HepG2 (cell line): ENCODE measurements at regions not wholly inside any gene's neighbourhood (a gene's known extent, or its start where the extent isn't known, plus 50 kb on each side); places are given as distances from the start of the nearest gene placed in this dataset.

Source experiments
- FOSL2 ChIP-seq: sonication (generic); formaldehyde crosslinking; IDR thresholded peaks from 2 replicates; pipeline ENCODE4 v1.4.0; 2020; ENCODE audit warnings: missing genetic modification reagents
- HOXD1 ChIP-seq: sonication (generic); formaldehyde crosslinking; IDR thresholded peaks from 2 replicates; pipeline ENCODE4 v1.5.0; 2020; ENCODE audit warnings: missing genetic modification reagents
- IKZF1 ChIP-seq: fragments of 450-650 bp; IDR thresholded peaks from 2 replicates; pipeline ENCODE4 v1.7.1; 2016
- NFRKB ChIP-seq: fragments of 450-650 bp; IDR thresholded peaks from 2 replicates; pipeline ENCODE4 v1.6.1; 2017
- POGZ ChIP-seq: sonication (generic); formaldehyde crosslinking; IDR thresholded peaks from 2 replicates; pipeline ENCODE4 v1.4.0; 2020; ENCODE audit warnings: mild to moderate bottlenecking, missing genetic modification reagents
- RARA ChIP-seq: IDR thresholded peaks from 2 replicates; pipeline ENCODE4 v1.6.1; 2016; ENCODE audit warnings: missing genetic modification reagents, missing compliant biosample characterization
- RBM22 ChIP-seq: fragments of 200-400 bp; formaldehyde crosslinking; optimal IDR thresholded peaks from 2 replicates; pipeline ENCODE3; 2017; ENCODE audit warnings: mild to moderate bottlenecking, low read length, moderate library complexity
- SAP130 ChIP-seq: IDR thresholded peaks from 2 replicates; pipeline ENCODE4 v1.6.1; 2016; ENCODE audit warnings: low read depth
- TBX2 ChIP-seq: sonication (generic); formaldehyde crosslinking; IDR thresholded peaks from 2 replicates; pipeline ENCODE4 v1.5.0; 2020; ENCODE audit warnings: missing genetic modification reagents, mild to moderate bottlenecking, borderline replicate concordance
- YEATS2 ChIP-seq: sonication (generic); formaldehyde crosslinking; IDR thresholded peaks from 2 replicates; pipeline ENCODE4 v1.4.0; 2020; ENCODE audit warnings: missing genetic modification reagents, borderline replicate concordance
- TF ChIP-seq, protein P1 (sequence below): sonication (generic); formaldehyde crosslinking; IDR thresholded peaks from 2 replicates; pipeline ENCODE4 v1.4.0; 2020; ENCODE audit warnings: mild to moderate bottlenecking, missing genetic modification reagents
- TF ChIP-seq, protein P2 (sequence below): sonication (generic); formaldehyde crosslinking; conservative IDR thresholded peaks from 2 replicates; pipeline ENCODE4 v1.4.0; 2020; ENCODE audit warnings: mild to moderate bottlenecking, missing genetic modification reagents, moderate library complexity
- TF ChIP-seq, protein P3 (sequence below): sonication (generic); formaldehyde crosslinking; IDR thresholded peaks from 2 replicates; pipeline ENCODE4 v1.9.0; 2022; ENCODE audit warnings: low read depth, missing genetic modification reagents
- TF ChIP-seq, protein P4 (sequence below): sonication (generic); formaldehyde crosslinking; IDR thresholded peaks from 2 replicates; pipeline ENCODE4 v1.4.0; 2020; ENCODE audit warnings: missing genetic modification reagents, borderline replicate concordance

DNA sequence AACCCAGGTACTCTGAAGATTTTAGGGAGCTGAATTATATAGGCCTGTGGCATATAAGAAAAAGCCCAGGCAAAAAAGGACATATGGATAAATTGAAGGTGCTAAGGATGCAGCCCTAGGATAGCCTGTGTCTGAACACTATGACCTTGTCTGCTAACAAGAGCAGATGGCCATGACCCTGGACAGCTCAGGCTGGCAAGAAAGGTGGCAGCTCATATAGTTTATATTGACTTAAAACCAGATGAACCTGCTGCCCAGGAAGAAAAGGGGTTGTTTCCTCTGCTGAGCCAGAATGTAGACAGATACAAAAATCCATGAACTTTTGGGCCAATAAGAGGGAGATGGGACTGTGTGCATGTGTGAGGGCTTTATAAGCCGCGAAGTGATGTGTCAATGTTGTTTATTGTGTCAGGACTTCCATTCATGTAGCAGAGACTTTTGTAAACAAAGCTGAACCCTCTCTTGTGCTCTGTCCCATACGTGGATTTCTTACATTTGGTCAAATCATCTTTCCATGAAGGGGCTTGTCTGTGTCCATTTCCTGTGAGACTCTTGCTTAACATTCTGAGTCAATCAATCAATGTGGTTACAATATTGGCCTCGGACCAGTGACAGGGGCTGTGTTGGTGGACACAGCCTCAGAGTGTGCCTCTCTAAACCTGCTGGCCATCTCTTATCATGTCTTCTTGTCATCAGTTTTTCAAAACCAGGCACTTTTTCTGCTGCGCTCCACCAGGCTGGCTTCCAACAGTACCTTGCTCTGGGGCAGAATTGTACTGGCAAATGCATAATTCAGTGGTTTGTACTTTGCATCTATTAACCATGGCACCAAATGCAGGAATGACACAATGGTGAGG, 321.2 kb downstream of the WDR72 start (continued):
- TF ChIP-seq, protein P1, sequence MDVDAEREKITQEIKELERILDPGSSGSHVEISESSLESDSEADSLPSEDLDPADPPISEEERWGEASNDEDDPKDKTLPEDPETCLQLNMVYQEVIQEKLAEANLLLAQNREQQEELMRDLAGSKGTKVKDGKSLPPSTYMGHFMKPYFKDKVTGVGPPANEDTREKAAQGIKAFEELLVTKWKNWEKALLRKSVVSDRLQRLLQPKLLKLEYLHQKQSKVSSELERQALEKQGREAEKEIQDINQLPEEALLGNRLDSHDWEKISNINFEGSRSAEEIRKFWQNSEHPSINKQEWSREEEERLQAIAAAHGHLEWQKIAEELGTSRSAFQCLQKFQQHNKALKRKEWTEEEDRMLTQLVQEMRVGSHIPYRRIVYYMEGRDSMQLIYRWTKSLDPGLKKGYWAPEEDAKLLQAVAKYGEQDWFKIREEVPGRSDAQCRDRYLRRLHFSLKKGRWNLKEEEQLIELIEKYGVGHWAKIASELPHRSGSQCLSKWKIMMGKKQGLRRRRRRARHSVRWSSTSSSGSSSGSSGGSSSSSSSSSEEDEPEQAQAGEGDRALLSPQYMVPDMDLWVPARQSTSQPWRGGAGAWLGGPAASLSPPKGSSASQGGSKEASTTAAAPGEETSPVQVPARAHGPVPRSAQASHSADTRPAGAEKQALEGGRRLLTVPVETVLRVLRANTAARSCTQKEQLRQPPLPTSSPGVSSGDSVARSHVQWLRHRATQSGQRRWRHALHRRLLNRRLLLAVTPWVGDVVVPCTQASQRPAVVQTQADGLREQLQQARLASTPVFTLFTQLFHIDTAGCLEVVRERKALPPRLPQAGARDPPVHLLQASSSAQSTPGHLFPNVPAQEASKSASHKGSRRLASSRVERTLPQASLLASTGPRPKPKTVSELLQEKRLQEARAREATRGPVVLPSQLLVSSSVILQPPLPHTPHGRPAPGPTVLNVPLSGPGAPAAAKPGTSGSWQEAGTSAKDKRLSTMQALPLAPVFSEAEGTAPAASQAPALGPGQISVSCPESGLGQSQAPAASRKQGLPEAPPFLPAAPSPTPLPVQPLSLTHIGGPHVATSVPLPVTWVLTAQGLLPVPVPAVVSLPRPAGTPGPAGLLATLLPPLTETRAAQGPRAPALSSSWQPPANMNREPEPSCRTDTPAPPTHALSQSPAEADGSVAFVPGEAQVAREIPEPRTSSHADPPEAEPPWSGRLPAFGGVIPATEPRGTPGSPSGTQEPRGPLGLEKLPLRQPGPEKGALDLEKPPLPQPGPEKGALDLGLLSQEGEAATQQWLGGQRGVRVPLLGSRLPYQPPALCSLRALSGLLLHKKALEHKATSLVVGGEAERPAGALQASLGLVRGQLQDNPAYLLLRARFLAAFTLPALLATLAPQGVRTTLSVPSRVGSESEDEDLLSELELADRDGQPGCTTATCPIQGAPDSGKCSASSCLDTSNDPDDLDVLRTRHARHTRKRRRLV (CRISPR knock-in tag), result no peak
- TF ChIP-seq FOSL2 (CRISPR knock-in tag), result peak; percentile 64; the same call in 1 of the 2 replicates
- no peak for TF ChIP-seq RBM22
- no peak for TF ChIP-seq YEATS2
- TF ChIP-seq POGZ (CRISPR knock-in tag), result peak; percentile 59; the same call in 1 of the 2 replicates
- TF ChIP-seq, protein P2, sequence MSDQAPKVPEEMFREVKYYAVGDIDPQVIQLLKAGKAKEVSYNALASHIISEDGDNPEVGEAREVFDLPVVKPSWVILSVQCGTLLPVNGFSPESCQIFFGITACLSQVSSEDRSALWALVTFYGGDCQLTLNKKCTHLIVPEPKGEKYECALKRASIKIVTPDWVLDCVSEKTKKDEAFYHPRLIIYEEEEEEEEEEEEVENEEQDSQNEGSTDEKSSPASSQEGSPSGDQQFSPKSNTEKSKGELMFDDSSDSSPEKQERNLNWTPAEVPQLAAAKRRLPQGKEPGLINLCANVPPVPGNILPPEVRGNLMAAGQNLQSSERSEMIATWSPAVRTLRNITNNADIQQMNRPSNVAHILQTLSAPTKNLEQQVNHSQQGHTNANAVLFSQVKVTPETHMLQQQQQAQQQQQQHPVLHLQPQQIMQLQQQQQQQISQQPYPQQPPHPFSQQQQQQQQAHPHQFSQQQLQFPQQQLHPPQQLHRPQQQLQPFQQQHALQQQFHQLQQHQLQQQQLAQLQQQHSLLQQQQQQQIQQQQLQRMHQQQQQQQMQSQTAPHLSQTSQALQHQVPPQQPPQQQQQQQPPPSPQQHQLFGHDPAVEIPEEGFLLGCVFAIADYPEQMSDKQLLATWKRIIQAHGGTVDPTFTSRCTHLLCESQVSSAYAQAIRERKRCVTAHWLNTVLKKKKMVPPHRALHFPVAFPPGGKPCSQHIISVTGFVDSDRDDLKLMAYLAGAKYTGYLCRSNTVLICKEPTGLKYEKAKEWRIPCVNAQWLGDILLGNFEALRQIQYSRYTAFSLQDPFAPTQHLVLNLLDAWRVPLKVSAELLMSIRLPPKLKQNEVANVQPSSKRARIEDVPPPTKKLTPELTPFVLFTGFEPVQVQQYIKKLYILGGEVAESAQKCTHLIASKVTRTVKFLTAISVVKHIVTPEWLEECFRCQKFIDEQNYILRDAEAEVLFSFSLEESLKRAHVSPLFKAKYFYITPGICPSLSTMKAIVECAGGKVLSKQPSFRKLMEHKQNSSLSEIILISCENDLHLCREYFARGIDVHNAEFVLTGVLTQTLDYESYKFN (CRISPR knock-in tag), result peak; percentile 21; the same call in 1 of the 2 replicates
- peak; percentile 68 for TF ChIP-seq TBX2
- TF ChIP-seq, protein P3, sequence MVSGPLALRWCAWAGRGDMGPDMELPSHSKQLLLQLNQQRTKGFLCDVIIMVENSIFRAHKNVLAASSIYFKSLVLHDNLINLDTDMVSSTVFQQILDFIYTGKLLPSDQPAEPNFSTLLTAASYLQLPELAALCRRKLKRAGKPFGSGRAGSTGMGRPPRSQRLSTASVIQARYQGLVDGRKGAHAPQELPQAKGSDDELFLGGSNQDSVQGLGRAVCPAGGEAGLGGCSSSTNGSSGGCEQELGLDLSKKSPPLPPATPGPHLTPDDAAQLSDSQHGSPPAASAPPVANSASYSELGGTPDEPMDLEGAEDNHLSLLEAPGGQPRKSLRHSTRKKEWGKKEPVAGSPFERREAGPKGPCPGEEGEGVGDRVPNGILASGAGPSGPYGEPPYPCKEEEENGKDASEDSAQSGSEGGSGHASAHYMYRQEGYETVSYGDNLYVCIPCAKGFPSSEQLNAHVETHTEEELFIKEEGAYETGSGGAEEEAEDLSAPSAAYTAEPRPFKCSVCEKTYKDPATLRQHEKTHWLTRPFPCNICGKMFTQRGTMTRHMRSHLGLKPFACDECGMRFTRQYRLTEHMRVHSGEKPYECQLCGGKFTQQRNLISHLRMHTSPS, result peak; percentile 27; the same call in 1 of the 2 replicates
- no peak for TF ChIP-seq IKZF1
- 0 out of 2 replicates have a peak, but pooled peaks have one; percentile 27 for TF ChIP-seq HOXD1 (CRISPR knock-in tag)
- no peak for TF ChIP-seq NFRKB
- no peak for TF ChIP-seq SAP130 (CRISPR knock-in tag)
- peak; percentile 28; the same call in 1 of the 2 replicates for TF ChIP-seq RARA (CRISPR knock-in tag)
- TF ChIP-seq, protein P4, sequence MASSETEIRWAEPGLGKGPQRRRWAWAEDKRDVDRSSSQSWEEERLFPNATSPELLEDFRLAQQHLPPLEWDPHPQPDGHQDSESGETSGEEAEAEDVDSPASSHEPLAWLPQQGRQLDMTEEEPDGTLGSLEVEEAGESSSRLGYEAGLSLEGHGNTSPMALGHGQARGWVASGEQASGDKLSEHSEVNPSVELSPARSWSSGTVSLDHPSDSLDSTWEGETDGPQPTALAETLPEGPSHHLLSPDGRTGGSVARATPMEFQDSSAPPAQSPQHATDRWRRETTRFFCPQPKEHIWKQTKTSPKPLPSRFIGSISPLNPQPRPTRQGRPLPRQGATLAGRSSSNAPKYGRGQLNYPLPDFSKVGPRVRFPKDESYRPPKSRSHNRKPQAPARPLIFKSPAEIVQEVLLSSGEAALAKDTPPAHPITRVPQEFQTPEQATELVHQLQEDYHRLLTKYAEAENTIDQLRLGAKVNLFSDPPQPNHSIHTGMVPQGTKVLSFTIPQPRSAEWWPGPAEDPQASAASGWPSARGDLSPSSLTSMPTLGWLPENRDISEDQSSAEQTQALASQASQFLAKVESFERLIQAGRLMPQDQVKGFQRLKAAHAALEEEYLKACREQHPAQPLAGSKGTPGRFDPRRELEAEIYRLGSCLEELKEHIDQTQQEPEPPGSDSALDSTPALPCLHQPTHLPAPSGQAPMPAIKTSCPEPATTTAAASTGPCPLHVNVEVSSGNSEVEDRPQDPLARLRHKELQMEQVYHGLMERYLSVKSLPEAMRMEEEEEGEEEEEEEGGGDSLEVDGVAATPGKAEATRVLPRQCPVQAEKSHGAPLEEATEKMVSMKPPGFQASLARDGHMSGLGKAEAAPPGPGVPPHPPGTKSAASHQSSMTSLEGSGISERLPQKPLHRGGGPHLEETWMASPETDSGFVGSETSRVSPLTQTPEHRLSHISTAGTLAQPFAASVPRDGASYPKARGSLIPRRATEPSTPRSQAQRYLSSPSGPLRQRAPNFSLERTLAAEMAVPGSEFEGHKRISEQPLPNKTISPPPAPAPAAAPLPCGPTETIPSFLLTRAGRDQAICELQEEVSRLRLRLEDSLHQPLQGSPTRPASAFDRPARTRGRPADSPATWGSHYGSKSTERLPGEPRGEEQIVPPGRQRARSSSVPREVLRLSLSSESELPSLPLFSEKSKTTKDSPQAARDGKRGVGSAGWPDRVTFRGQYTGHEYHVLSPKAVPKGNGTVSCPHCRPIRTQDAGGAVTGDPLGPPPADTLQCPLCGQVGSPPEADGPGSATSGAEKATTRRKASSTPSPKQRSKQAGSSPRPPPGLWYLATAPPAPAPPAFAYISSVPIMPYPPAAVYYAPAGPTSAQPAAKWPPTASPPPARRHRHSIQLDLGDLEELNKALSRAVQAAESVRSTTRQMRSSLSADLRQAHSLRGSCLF (CRISPR knock-in tag), result no peak
